ENCODE measurements at regions not wholly inside any gene's neighbourhood (a gene's known extent, or its start where the extent isn't known, plus 50 kb on each side); places are given as distances from the start of the nearest gene placed in this dataset.

DNA sequence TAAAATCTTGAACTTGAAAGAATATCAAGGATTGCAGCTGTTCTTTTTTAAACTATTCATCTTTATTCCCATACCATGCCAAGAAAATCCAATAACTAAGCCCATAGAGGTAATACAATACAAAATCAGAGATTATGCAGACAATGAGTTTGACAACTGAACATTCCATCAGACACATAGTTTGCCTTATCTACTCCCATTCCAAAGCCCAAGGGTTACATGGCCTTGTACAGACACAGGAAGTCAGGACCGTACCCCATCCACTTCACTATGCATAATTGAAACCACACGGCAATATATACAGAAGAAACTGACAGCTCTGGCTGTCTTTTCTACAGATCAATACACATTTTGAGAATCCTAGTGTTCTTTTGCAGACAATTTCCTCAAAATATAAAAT, 181.3 kb downstream of the TMX3 start:
- DNase-seq (ENCODE audit: low spot score), result no peak
- intact Hi-C loops (cut with DNase I), result no loop called here

- intact Hi-C loops (cut with DNase I), result no loop called here
Measured at GRCh38 chr18:68532328-68532885, 182.5 kb downstream of the TMX3 start.

DNA sequence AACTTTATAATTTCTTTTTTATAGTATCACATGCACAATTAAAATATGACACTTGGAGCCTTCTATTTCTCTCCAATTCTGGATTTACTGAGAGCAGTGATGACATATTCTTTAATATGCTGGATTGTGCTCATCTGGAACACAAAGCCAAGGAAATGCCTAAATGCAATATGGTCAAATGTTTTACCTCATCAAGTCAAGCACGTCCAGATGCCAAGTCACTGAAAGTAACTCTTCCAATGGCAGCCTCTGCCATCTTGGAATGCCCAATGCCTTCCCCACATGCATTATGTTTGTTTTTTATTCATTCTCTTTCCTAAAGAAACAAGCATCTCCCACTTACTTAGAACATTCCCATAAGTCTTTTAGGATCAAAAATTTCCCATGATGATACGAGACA, 189.8 kb downstream of the TMX3 start:
- intact Hi-C loops (cut with DNase I), result no loop called here
- DNase-seq (ENCODE audit: low spot score), result no peak

More at GRCh38 chr18:68532328-68532885, 182.5 kb downstream of the TMX3 start:
- DNase-seq (ENCODE audit: low spot score), result no peak

DNA sequence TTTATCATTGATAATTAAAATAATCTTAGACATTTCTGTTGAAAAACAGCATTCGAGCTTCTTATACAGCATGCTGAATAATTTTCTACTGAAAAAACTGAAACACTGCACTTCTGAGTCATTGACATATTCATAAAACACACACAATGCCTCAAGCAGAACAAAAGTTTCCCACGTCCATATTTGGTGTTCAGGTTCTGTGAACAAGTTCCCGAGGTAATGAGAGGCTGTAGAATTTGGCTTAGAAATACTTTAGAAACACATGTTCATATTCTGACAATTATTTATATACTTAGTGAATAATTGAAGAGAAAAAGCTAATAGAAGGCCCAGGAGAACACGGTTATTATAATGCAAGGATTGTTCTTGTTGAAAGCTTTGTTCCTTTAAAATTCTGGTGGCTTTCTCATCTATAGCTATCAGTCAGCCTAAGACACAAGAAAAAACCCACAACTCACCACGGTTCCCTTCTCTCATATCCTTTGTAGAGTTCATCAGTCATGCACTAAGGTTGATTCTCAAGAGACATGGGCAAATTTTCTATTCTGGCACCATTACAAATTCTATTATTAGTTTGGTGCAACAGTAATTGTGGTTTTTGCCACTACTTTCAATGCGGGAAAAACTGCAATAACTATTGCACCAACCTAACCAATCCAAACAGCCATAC, 194.4 kb downstream of the TMX3 start:
- intact Hi-C loops (cut with DNase I), result no loop called here
- DNase-seq (ENCODE audit: low spot score), result no peak

DNA sequence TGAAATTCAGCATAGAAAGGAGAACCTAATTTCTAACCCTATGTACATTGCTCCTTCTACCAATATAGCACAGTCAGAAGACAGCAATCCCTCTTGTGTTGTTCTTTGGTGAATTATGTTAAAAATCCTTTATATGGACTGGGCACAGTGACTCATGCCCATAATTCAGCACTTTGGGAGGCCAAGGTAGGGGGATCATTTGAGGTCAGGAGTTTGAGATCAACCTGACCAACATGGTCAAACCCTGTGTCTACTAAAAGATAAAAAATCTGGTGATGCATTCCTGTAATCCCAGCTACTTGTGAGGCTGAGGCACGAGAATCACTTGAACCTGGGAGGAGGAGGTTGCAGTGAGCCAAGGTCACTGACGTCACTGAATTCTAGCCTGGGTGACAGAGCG, 195.6 kb downstream of the TMX3 start:
- no peak for DNase-seq (ENCODE audit: low spot score)
- intact Hi-C loops (cut with DNase I), result no loop called here

DNA sequence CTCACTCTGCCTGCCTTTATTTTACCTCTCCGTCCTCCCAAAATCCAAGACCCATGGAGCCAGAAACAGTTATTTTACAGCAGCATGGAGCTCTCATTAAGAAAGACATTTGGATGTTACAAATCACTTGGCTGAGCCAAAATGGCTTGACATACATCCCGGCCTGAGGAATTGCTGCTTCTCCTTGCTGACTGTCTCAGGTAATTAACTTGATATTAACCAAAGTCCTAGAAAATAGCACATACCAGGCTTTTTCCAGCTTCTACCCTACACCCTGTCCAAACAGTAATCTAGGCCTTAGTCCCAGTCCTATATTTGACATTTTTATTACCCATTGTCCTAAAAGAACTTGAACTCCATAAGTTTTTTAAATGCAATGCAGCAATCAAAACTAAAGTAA, 205.0 kb downstream of the TMX3 start:
- no peak for DNase-seq (ENCODE audit: low spot score)
- intact Hi-C loops (cut with DNase I), result no loop called here

DNA sequence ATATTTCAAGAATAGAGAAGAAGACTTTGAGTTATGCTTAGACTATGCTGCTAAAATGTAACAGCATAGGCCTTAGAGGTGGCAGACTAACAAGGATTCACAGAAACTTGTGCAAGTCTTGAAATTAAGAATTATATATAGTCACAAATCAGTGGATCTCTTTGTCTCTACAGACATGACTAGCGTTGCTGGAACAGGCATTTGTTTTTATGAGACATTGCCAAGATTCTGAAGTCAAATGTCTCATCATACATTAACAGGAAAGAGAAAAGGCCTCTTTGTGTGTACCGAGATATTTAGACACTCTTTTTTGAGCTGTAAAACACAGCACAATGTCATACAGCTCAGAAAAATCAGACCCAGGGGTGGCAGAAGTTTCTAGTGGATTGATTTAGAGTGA, 207.1 kb downstream of the TMX3 start:
- intact Hi-C loops (cut with DNase I), result no loop called here
- no peak for DNase-seq (ENCODE audit: low spot score)

DNA sequence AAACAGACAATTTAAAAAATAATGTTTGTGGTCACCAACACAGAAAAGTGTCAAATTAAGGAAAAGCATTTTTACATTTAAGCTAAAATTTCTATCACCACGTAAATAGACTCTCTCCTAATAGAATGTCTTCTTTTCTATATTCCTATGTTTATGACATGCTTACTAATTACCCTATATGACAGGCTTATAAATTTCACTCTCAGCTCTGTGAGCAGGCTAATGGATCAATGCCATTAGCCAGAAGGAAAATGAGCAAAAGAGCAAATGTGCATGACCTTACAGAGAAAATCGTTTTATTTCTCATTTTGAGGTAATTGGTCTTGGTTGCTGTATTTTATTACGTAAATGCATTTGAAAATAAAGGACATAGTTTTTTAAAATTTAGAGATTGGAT, 209.7 kb downstream of the TMX3 start:
- DNase-seq (ENCODE audit: low spot score), result no peak
- intact Hi-C loops (cut with DNase I), result no loop called here

GRCh38 chr18:68504441-68505177, 210.3 kb downstream of the TMX3 start:
- no peak for DNase-seq (ENCODE audit: low spot score)
- intact Hi-C loops (cut with DNase I), result no loop called here

- intact Hi-C loops (cut with DNase I), result no loop called here
- no peak for DNase-seq (ENCODE audit: low spot score)
Measured at GRCh38 chr18:68500556-68500955, 214.4 kb downstream of the TMX3 start.

DNA sequence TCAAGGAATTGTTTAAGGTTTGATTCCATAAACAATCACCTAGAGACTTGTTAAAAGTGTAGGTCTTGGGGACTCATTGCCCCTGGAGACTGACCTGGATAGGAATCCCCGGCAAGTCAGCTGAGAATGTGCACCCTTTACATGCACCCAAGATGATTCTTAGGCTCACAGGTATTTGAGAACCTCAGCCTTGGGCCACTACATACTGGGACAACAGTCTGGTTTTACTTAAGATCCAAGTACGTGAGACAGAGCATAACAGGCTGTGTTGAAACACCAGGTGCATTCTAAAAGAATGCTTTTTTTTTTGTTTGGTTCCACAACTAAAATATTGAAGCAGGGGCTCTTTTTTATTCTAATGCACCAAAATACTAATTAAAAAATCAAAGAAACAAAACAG, 215.8 kb downstream of the TMX3 start:
- intact Hi-C loops (cut with DNase I), result no loop called here
- DNase-seq (ENCODE audit: low spot score), result no peak

GRCh38 chr18:68498636-68499035, 216.3 kb downstream of the TMX3 start:
- intact Hi-C loops (cut with DNase I), result no loop called here
- DNase-seq (ENCODE audit: low spot score), result no peak

DNA sequence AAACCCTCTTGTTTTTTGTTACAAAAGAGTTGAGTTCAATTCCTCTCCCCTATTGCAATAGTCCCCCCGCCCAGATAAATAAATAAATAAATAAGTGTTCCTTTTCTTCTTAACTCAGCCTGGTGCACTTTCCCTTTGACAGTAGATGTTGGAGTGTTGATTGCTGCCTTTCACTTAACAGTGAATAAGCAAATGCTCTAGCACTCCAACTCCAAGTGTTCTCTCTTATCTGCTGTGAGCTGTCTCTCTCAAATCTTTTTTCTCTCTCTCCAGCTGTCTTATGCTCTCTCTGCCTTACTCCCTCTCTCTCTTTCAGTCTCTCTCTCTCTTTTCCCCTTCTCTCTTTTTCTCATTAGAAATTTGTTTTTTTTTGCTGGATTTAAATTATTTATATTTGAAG, 216.7 kb downstream of the TMX3 start:
- intact Hi-C loops (cut with DNase I), result no loop called here
- no peak for DNase-seq (ENCODE audit: low spot score)

- DNase-seq (ENCODE audit: low spot score), result no peak
- intact Hi-C loops (cut with DNase I), result no loop called here
Measured at GRCh38 chr18:68494802-68495581, 219.9 kb downstream of the TMX3 start.

DNA sequence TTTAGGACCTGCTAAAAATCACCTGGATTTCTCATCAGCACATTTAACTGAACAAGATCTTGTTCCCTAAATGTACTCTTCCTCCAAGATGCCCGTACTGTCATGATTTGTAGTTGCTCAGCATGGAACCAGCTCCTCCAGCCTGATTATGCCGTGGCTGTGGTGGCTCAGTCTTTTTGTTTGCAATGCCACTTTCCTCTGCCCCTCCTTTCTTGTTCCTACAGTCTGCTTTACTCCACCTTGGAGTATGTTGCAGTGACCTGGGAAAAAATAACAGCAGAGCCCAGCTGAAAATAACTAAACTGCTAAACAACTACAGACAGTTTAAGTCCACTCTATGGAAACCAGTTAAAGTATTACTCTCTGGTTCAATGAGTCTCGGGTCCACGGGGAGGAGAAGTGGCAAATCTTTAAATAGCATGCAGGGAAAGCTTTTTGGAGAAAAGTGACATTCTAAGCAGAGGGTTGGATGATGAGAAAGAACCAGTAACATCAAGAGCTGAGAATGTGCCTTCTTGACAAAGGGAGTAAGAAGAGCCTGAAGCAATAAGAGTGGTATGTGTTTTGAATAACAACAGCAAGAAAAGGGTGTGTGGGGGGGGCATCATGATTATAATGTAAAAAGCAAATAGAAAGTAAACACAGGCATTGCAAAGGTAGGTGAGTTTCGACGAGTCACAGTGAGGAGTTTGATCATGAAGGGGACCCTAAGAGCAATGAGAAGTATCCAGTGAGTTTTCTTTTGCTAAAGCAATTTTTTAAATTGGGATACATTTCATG, 225.7 kb downstream of the TMX3 start:
- intact Hi-C loops (cut with DNase I), result no loop called here
- DNase-seq (ENCODE audit: low spot score), result no peak

DNA sequence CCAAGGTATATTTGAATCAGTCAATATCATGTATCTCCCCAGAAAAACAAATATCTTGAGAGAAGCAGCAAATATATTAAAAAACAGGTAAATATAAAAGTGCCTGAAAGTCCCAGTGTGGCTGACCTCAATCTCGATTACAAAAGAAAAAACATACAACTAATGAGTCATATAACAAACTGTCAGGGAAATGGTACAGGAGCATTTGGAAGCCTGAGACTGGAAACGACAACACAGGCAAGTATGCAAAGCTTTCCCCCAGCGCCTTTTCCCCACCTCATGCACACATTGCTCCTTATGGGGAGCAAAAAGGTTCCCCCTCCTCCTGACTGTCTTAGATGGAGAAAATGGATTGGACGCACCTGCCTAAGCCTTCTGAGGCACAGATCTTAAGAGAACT, 230.7 kb downstream of the TMX3 start:
- intact Hi-C loops (cut with DNase I), result no loop called here
- DNase-seq (ENCODE audit: low spot score), result no peak

GRCh38 chr18:68482815-68483214, 232.1 kb downstream of the TMX3 start:
- DNase-seq (ENCODE audit: low spot score), result no peak

DNA sequence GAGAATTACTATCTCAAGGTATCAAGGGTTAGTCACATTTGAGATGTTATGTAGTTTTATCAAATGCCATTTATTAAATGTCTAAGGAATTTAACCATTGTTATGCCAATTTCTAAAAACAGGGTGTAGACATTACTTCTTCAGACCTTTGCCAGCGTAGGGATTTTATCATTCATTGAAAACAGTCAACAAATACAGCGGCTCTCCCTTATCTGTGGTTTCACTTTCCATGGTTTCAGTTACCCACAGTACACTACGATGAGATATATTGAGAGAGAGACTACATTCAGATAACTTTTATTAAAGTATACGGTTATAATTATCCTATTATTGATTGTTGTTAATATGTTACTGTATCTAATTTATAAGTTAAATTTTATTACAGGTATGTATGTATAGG, 234.7 kb downstream of the TMX3 start:
- DNase-seq (ENCODE audit: low spot score), result no peak
- intact Hi-C loops (cut with DNase I), result no loop called here

More at GRCh38 chr18:68482815-68483214, 232.1 kb downstream of the TMX3 start:
- intact Hi-C loops (cut with DNase I), result no loop called here

DNA sequence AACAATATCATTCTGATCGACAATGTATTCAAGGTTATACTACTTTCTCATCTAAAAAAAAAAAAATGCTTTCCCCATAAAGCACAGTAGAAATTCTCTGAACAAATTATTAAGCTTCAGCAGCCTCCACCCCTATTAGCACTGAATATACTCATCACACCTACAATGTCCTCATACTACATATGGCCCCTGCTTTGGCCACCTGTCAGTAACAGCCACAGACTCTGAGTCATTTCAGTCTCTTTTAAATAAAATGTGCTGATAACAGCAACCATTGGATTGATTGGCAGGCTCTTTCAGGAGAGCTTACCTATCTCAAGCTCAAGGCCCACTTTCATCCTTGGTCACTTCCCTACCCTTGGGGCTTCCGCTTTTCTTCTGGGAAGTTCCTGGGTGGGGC, 236.7 kb downstream of the TMX3 start:
- intact Hi-C loops (cut with DNase I), result no loop called here
- DNase-seq (ENCODE audit: low spot score), result no peak

GRCh38 chr18:68475883-68476282, 239.0 kb downstream of the TMX3 start:
- no peak for DNase-seq (ENCODE audit: low spot score)
- intact Hi-C loops (cut with DNase I), result no loop called here
